ENCODE measurements at regions not wholly inside any gene's neighbourhood (a gene's known extent, or its start where the extent isn't known, plus 50 kb on each side); places are given as distances from the start of the nearest gene placed in this dataset.
"Not testable (repeated sequence)": the region's sequence is repeated elsewhere in the genome, so short reads cannot be mapped to it uniquely, and the experiment has no call there.

GRCh38 chr13:50417597-50417996 lies 402.4 kb downstream of the KCNRG start:
- DNase-seq (ENCODE audit: low read depth in 2 of 2) = no peak

DNA sequence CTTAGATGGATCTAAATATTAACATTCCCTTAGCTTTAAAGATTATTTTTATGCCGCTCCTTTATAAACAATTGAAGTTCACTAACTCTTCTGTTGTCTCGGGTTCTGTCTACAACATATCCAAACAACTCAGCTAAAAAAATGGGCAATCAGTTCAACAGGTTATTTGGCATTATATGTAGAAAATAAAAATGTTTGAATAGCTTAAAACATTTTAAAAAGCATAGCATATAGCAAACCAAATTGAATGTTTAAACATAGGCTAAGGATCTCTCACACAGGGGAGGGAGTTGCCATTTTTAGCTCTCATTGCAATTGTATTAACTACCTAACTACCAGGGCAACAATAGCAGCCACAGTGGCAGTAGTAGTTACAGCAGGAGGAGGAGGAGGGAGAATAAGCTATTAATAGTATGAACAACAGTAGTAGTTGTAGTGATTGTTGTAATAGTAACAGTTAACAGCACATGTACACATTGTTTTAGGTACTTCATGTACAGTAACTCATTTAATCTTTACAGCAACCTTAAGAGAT lies 404.2 kb downstream of the KCNRG start:
- DNase-seq (ENCODE audit: low read depth in 2 of 2) = no peak

GRCh38 chr13:50419896-50420295 lies 404.7 kb downstream of the KCNRG start:
- DNase-seq (ENCODE audit: low read depth in 2 of 2) = no peak

GRCh38 chr13:50420718-50421472 lies 405.7 kb downstream of the KCNRG start:
- DNase-seq (ENCODE audit: low read depth in 2 of 2) = no peak

DNA sequence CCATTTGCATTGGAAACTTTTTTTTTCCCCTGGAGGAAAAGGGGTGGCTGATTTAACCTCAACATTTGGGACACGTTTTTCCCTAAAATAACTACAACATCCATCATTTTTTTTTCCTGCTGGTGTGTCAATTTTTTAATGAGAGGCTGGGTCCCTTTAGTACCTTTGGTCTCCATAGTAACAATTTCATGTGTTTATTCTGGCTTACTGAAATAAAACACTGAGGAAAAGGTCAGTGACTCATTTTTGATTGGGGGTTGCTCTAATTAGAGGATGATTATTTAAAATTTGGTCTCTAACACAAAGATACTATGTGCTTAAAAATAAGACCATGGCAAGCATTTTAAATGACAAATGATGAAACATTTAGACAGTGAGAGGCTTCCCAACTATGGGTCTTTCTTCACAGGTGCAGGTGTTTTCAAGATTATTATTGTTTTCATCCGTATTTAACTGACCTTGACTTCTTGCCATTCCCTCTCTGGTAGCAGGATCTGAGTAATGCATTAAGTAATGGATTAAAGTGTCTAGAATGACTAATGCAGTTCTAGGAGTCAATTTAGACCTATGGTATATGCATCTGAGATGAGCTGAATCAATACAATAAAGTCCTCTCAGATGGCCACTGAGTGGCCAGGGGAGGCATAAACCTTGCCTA lies 406.4 kb downstream of the KCNRG start:
- no peak for DNase-seq (ENCODE audit: low read depth in 2 of 2)

- DNase-seq (ENCODE audit: low read depth in 2 of 2) = no peak
Measured at GRCh38 chr13:50422181-50423148, 407.2 kb downstream of the KCNRG start.

GRCh38 chr13:50424993-50425392 lies 409.7 kb downstream of the KCNRG start:
- DNase-seq (ENCODE audit: low read depth in 2 of 2) = no peak

DNA sequence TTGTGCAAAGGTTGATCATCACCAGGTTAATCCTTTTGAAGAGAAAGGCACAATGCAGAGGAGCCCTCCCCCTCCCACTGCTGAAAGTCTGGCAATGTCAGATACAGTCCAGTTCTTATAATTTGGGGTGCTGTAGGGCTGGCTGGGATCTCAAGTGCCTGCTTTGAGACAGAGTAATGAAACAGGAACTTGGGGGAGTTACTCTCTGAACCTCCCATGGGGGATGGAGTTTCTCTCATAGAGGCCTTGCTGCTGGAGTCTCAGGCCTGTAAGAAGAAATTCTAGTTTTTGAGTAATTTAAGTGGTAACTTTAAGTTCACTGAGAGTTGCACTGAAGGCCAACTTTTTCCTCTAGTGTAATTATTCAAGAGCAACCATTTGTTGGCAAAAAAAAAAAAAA lies 410.5 kb downstream of the KCNRG start:
- DNase-seq (ENCODE audit: low read depth in 2 of 2) = no peak

- no peak for DNase-seq (ENCODE audit: low read depth in 2 of 2)
Measured at GRCh38 chr13:50426927-50427326, 411.7 kb downstream of the KCNRG start.

DNA sequence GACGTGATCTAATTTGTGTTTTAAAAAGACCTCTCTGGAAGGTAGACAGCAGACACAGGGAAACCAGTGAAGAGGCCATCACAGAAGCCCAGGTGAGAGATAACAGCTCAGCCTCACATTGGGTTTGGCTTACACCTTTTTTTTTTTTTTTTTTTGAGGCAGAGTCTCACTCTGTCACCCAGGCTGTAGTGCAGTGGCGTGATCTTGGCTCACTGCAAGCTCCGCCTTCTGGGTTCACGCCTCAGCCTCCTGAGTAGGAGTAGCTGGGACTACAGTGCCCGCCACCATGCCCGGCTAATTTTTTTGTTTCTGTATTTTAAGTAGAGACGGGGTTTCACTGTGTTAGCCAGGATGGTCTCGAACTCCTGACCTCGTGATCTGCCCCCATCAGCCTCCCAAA lies 412.3 kb downstream of the KCNRG start:
- not testable (repeated sequence) for DNase-seq (ENCODE audit: low read depth in 2 of 2)

DNA sequence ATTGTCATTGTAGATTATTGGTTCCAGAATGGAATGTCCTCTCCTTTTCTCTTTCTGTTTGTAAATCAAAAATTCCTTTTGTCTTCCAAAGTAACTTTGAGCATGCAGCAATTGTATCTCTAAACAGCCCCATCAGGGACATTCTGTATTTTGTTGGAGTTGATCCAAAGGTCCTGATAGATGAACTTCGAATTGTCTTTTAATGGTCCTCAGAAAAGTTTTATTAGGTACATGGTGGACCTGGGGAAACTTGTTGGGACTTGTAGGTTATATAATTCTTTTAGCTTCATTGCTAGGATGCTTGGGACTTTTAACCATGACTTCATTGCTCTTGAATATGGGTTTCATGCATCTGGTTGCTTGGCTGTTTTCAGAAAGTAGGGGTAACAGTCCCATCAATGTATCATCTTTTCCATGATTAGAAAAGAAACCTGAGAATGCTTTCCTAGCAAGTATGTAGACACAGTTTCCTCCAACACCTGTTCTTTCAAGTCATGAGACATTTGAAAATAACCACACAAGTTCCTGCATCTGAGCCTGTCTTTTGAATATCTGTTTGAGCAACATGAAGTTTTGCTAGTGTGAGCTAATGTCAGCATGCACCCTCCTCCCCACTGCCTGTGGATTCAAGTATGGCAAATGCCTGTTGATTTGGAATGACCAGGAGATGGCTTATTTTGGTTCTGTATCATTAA lies 413.1 kb downstream of the KCNRG start:
- DNase-seq (ENCODE audit: low read depth in 2 of 2) = no peak

DNA sequence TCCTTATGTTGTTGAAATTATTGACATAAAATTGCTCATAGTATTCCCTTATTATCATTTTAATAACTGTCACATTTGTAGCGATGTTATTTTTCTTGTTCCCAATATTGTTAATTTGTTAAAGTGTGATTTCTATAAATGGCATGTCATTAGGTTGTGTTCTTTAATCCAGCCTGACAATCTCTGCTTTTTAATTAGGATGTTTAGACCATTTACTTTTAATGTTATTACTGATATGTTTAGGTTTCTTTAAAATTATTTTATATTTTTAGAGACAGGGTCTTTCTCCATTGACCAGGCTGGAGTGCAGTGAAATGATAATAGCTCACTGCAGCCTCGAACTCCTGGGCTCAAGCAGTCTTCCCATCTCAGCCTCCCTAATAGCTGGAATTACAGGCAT lies 408.5 kb downstream of the DLEU7 start:
- no peak for DNase-seq (ENCODE audit: low read depth in 2 of 2)

DNA sequence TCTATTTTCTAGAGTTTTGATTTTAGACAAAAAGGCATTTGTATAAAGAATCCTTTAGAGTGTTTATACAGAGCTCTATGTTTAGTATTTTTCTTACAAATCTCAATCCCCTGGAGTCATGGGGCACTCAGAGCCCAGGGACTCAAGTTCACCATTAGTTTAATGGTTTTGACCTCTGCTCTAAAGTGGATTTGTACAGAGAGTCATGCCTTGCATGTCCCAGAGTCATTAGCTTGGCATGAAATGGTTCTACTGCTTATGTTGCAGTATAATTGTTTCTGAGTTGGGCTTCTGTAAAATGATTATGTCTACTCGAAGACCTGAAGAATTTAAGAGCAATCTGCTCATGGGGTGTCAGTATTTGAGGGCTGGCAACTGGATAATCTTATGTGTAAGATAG lies 406.2 kb downstream of the DLEU7 start:
- DNase-seq (ENCODE audit: low read depth in 2 of 2) = no peak

- DNase-seq (ENCODE audit: low read depth in 2 of 2) = no peak
Measured at GRCh38 chr13:50438351-50438750, 405.1 kb downstream of the DLEU7 start.

GRCh38 chr13:50441130-50441529 lies 402.4 kb downstream of the DLEU7 start:
- no peak for DNase-seq (ENCODE audit: low read depth in 2 of 2)

GRCh38 chr13:50444726-50445125 lies 398.8 kb downstream of the DLEU7 start:
- DNase-seq (ENCODE audit: low read depth in 2 of 2) = no peak

GRCh38 chr13:50446611-50447010 lies 396.9 kb downstream of the DLEU7 start:
- DNase-seq (ENCODE audit: low read depth in 2 of 2) = no peak

DNA sequence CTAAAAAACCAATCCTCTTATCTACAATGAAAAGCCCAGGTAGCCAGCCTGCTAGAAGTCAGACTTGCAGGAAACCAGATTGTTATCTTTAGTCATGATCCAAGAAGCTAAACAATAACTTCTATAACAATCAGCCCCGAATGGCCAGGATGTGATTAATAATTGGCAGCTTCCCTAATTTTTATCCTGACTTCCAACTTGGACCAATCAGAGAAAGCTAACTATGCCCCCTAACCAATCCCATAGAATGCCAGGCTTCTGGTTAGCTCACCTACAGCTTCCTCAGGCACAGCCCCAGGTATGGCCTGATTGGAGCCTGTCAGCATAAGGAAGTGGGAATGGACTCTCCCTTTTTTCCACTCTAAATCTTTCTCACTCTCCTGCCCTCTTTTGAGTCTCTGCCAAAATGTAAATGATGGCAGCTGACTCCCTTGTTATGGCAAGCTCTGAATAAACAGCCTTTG lies 394.9 kb downstream of the DLEU7 start:
- no peak for DNase-seq (ENCODE audit: low read depth in 2 of 2)

DNA sequence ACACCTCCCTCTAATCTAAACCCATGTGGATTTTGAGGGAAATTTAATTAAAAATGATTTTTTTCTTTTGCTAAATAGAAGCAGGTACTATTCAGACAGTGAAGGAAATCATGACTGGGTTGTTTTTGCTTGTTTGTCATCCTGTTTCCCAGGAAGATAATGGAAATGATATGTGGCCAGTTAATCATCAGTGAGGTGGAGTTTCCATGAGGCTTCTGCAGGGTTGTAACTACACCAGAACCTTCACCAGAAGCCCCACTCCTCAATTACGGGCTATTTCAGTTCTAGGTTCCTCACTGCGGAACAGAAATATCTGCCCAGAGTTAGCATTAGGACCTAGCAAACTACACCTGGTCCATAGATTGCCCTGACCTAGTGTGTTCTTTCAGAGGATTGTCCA lies 394.0 kb downstream of the DLEU7 start:
- no peak for DNase-seq (ENCODE audit: low read depth in 2 of 2)

- no peak for DNase-seq (ENCODE audit: low read depth in 2 of 2)
Measured at GRCh38 chr13:50450279-50450678, 393.2 kb downstream of the DLEU7 start.

DNA sequence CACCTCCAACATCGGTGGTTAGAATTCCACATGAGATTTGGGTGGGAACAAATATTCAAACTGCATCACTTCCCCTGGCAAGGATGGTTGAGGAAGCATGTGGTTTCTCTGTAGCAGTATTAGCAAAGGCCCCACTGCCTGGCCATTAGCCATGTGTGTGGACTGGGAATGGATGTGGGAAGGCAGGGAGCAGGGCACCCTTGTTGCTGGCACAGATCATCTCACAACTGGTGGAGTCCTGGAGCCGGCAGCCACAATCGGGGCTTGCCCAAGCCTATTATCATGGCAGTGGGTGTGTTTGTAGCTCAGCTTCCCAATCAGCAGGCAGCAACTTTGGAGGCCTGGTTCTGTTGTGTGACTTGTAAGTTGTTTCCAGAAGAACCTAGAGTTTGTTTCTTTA lies 391.9 kb downstream of the DLEU7 start:
- DNase-seq (ENCODE audit: low read depth in 2 of 2) = no peak
